HG03575 (cell line): ENCODE measurements at regions not wholly inside any gene's neighbourhood (a gene's known extent, or its start where the extent isn't known, plus 50 kb on each side); places are given as distances from the start of the nearest gene placed in this dataset.

Experiments
- ATAC-seq: cut with Tn5 transposase; IDR thresholded peaks from one replicate; pipeline ENCODE4 v1.9.1; 2021; ENCODE audit not compliant: unreplicated experiment, insufficient number of reproducible peaks, low FRiP score; ENCODE audit errors: extremely low read depth

DNA sequence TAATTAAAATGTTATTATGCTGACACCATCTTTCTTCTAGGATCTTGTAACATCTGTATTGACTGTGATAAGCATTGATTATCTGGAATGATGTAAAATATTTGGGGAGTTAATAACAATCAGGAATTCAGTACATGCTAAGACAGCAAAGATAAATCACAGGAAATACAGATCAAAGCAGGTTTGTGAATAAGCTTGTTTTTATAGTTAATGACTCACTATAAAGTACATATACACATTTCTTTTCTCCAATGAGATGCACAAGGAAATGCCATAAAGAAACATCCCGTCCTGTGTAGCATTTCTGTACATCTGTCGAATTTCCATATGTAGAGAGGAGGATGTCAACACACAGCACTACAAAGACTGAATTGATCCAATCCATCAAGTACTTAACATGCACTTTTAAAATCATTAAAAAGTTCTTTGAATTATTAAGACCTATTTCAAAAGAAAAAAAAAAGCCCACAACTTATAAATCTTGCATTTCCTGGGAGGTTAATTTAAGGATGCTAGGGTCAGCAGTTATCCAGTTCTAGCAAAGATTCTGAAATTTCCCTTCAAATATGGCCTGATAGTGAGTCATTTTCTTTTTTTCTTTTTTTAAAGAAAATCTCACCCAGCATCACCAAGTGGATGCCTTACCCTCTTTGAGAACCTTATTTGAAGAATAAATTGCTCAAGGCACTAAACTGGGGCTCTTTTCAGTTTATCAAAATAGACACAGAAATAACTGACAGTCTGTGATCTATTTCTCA, 243.2 kb upstream of the NR5A2 start:
- no peak for ATAC-seq

- no peak for ATAC-seq
Observed at GRCh38 chr1:199786695-199787094, 240.8 kb upstream of the NR5A2 start.

DNA sequence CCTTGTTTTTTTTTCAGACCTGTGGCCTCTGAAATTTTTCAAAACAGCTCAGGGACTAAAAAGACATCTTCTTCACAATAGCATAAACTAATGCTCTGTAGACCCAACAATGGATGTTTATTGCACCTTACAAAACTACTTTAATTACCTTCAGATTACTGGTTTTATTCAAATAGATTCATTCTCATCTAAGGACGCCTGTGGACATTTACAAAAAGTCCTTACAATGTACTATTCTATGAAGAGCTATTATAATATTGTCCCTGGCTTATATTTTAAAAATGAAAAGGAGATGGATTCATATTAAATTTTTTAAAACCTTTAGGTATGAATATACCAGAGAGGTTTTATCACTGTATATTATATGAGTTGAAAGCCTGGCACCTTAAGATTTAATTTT, 238.4 kb upstream of the NR5A2 start:
- no peak for ATAC-seq

DNA sequence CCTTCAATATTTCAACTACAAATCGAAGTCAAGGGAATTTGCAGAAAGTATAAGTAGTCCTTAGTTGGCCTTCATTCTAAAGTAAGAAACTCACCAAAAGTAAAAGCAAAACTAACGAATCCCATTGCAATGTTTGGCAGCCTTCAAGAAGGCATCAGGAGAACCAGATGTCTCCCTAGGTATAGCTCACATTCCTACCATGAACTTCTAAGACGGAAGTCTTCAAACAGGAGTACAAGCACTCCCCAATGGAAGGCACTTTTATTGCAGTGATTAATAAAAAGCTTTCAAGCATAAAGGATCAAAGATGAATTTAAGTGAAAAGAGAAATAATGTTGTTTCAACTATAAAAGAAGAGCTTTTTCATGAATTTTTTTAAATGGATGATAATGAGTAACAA, 236.0 kb upstream of the NR5A2 start:
- no peak for ATAC-seq

DNA sequence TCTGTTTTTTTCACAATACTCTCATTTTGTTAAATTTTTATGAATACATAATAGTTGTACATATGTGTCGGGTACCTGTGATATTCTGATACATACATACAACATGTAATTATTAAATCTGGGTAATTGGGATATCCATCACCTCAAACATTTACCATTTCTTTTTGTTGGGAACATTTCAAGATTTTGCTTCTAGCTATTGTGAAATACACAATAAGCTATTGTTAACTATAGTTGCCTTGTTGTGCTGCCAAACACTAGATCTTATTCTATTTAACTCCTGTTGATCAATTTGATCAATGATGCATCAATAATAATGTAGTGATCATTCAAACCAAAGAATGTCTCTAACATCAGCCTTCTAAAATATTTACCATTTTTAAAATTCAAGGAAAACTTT, 234.6 kb upstream of the NR5A2 start:
- no peak for ATAC-seq

DNA sequence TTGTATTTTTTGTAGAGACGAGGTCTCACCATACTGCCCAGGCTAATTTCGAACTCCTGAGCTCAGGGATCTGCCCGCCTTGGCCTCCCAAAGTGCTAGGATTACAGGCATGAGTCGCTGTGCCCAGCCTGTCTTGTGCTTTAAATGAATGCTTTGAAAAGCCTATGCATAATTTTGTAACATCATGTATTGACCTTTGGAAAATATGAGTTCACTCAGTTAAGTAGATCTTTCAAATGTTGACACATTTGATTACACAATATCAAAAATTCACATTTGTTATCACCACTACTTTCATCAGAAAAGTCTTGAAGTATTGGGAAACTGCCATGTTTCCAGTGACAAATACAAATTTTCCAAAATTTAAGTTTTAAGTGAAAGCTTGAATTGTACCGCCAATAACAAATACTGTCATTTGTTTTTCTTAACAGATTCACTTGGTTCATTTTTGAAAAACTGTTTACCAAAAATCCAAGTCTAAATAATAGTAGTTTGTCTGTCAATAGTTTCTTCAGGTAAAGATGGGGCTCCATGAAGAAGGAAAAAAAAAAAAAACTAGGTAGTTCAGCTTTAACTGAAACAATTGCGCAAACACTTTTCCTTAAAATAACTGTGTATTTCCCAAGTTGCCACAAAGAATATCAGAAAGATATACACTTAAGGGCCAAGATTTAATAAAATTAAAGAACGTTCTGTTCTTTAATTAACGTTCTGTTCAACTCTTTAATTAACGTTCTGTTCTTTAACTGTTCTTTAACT, 233.2 kb upstream of the NR5A2 start:
- ATAC-seq = no peak

DNA sequence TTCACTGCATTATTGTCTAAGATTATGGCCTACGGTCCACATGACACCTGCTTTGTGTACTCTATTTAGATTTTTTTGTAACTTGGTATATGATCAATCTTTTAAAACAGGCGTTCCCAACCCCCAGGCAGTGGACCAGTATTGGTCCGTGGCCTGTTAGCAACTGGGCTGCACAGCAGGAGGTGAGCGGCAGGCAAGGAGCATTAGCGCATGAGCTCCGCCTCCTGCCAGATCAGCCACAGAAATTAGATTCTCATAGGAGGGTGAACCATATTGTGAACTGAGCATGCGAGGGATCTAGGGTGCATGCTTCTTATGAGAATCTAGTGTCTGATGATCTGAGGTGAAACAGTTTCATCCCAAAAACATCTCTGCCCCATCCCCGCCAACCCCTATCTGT, 228.4 kb upstream of the NR5A2 start:
- ATAC-seq = no peak

DNA sequence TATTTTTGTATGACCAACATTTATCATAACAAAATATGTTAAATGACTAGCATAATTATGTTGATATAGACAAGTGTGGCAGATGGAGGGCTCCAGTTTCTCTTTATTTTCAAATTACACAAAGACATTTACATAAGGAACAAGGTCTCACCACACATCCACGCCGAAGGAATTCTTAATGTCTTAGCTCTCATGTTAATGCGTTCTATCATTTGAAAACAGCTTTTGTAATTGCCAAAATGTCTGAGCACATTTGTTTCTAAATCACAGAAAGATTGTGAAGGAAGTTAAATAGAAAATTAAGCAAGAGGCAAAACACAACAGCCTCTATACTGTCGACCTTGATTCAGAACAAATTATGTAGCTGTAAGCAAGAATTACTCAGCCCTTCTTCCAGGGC, 223.0 kb upstream of the NR5A2 start:
- no peak for ATAC-seq

DNA sequence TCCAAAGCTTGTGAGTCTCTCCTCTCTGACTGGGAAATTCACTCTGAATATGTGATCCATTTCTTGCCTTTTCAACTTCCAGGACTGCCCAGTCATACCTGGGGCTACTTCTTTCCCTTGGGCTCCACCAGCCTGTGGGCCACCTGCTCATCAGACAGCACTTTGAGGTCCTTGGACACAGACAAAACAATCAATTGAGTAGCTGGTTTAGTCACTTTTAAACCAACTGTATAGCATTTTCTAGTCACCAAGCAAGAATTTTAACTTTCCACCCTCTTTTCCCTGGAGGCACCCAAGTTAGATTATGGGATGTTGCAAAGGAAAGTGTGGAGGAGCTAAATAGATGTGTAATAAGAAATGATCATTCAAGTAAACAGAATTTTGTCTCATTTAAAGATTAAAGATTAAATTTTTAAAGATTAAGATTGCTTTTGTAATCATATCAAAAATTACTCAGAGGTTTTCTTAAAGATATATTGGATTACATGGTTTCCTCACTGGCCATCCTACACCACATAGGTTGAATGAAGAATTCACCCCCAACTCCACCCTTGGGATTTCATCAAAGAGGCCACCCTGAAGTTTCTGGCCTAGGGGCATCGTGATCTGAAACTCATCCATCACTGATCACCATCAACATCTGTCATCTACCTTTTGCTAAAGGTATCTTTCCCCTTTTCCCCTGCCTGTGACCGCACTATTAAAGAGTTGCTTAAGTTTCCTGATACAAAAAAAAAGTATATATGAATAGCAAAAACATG, 219.2 kb upstream of the NR5A2 start:
- no peak for ATAC-seq

GRCh38 chr1:199809311-199809710, 218.2 kb upstream of the NR5A2 start:
- no peak for ATAC-seq

GRCh38 chr1:199811163-199811562, 216.3 kb upstream of the NR5A2 start:
- no peak for ATAC-seq

- no peak for ATAC-seq
Observed at GRCh38 chr1:199813198-199813597, 214.3 kb upstream of the NR5A2 start.

DNA sequence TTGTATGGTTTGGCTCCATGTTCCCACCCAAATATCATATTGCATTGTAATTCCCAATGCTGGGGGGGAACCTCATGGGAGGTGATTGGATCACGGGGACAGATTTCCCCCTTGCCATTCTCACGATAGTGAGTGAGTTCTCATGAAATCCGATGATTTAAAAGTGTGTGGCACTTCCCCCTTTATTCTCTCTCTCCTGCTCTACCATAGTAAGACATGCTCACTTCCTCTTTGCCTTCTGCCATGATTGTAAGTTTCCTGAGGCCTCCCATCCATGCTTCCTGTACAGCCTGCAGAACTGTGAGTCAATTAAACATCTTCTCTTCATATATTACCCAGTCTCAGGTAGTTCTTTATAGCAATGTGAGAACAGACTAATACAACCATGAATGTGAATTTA, 211.6 kb upstream of the NR5A2 start:
- no peak for ATAC-seq

DNA sequence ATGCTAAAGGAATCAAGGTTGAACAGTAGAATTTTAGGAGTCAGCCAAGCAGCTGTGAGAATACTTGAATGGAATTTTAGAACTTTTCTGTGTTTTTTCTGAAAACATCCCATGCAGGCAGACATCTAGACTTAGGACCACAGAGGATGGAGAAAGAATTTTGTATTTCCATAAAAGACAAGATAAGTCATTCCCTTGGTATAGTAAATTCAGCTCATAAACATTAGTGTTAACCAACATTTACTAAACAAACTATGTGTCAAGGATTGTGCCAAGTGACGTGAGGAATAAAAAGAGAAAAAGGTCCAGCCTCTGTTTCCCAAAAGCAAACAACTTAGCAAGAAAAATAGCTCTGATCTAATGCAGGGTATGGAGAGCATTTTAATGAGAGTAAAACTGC, 210.2 kb upstream of the NR5A2 start:
- ATAC-seq = no peak

DNA sequence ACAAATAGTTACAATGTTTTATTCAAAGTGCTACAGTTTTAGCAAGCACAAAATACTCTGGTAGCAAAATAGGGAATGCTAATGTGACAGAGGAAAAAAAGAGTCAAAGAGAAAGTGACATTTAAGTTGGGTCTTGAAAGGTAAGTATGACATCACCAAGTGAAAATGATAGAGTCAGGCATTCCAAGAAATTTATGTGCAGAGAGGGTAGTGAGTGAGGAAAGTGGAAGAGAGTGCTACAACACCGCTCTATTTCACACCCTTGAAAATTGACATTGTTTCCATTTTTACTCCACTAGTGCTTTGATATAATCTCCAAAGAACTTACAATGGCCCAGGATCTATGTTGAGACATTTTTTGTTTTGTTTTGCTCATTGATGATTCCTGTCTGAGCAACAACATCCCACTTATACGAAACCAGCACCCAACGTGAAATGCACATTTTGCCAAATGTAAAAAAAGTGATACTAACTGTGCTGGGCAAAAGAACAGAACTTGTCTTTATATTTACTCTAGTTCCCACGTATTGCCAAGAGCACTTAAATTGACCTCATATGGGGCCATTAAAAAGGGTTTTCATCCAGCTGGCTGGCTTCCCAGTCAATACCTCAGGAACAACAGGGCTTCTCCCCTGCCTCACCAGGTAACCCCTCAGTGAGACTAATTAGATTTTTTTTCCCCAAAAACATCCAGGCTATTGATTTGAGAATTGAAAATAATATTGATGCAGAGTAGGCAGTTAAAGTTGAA, 206.3 kb upstream of the NR5A2 start:
- ATAC-seq = no peak

DNA sequence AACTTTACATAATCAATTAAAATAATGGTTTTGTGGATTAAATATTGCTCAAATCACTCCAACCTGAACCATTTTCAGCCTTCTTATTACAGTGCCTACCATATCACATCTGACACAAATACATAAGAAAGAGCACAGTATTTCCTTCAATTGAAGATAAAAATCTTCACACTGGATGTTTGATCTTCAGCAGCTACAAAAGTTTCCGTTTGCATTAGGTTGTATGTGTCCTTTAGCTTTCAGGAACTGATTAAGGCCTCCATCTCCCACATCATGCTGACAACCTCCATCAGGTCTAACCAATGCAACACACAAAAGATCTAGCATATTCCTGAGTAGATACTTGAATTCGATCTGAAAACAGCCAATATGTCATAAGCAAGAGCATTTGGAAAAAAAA, 195.1 kb upstream of the NR5A2 start:
- ATAC-seq = no peak

DNA sequence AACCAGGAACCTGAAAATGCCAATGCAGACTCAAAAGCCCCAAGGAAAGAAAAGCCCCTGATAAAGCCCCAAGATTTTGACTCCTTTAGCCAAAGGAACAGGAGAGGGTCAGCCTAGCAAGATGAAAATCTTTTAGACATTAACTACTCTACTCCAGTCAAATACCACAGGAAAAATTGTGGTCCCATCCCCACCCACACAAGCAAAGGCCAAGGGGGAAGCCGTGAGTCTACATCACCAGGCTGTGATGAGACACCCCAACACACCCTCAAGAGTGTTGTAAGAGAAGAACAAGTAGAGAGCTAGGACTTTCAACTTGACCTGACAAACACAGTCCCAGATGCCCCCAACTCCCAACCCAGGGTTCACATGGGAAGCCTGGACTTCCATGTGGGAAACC, 192.8 kb upstream of the NR5A2 start:
- no peak for ATAC-seq

- ATAC-seq = no peak
Observed at GRCh38 chr1:199836430-199836829, 191.1 kb upstream of the NR5A2 start.

DNA sequence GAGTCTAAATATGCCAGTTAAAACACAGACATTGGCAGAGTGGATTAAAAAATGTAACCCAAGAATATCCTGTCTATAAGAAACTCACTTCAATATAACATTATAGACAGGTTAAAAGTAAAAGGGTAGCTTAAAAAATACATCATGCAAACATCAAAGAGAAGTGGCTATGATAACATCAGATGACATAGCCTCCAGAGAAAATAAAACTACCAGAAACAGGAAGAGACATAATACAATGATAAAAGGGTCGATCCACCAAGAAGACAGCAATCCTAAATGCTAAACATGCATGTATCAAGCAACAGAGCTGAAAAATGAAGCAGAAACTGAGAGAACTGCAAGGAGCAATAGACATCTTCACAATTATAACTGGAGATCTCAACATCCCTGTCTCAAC, 190.2 kb upstream of the NR5A2 start:
- ATAC-seq = no peak
